KMS-11 (cell line): ENCODE measurements at regions not wholly inside any gene's neighbourhood (a gene's known extent, or its start where the extent isn't known, plus 50 kb on each side); places are given as distances from the start of the nearest gene placed in this dataset.

ENCODE experiments used
- H2AFZ ChIP-seq: fragments of 200-600 bp; sonication (generic); 2 replicates; pipeline ENCODE4 v1.6.1; 2016; ENCODE audit warnings: antibody characterized with exemption, mixed run types, low read depth
- H3K27ac ChIP-seq: fragments of 200-600 bp; sonication (generic); 2 replicates; pipeline ENCODE4 v1.6.1; 2016; ENCODE audit warnings: mild to moderate bottlenecking, mixed run types
- H3K27me3 ChIP-seq: fragments of 200-600 bp; sonication (generic); 2 replicates; pipeline ENCODE4 v1.6.1; 2017; ENCODE audit warnings: mild to moderate bottlenecking, low read depth, mixed run types, moderate library complexity; ENCODE audit not compliant: insufficient read depth
- H3K36me3 ChIP-seq: fragments of 200-600 bp; sonication (generic); 2 replicates; pipeline ENCODE4 v1.6.1; 2017; ENCODE audit warnings: mild to moderate bottlenecking, mixed run types; ENCODE audit not compliant: insufficient read depth
- H3K4me1 ChIP-seq: fragments of 200-600 bp; sonication (generic); 2 replicates; pipeline ENCODE4 v1.6.1; 2016; ENCODE audit warnings: mild to moderate bottlenecking, low read depth, mixed run types; ENCODE audit not compliant: poor library complexity, severe bottlenecking
- H3K4me2 ChIP-seq: fragments of 200-600 bp; sonication (generic); 2 replicates; pipeline ENCODE4 v1.7.0; 2016; ENCODE audit warnings: mild to moderate bottlenecking, mixed run types
- H3K4me3 ChIP-seq: fragments of 200-600 bp; sonication (generic); IDR thresholded peaks from 2 replicates; pipeline ENCODE4 v1.6.1; 2017; ENCODE audit warnings: low read depth, low read length, mixed read lengths; ENCODE audit not compliant: insufficient read depth
- H3K79me2 ChIP-seq: fragments of 200-600 bp; sonication (generic); 2 replicates; pipeline ENCODE4 v1.6.1; 2016; ENCODE audit warnings: low read depth, mixed run types; ENCODE audit not compliant: insufficient read depth
- H3K9ac ChIP-seq: fragments of 200-600 bp; sonication (generic); 2 replicates; pipeline ENCODE4 v1.6.1; 2016; ENCODE audit warnings: mild to moderate bottlenecking, mixed run types
- H4K20me1 ChIP-seq: fragments of 200-600 bp; sonication (generic); 2 replicates; pipeline ENCODE4 v1.6.1; 2016; ENCODE audit warnings: mild to moderate bottlenecking, mixed run types; ENCODE audit not compliant: insufficient read depth
- CTCF ChIP-seq: fragments of 200-600 bp; sonication (generic); conservative IDR thresholded peaks from 2 replicates; pipeline ENCODE4 v1.6.1; 2017; ENCODE audit warnings: low read depth, mild to moderate bottlenecking, antibody characterized with exemption, low read length, moderate library complexity, mixed read lengths

GRCh38 chr4:58553031-58553430, 1442.8 kb upstream of the IGFBP7 start:
- no peak for TF ChIP-seq CTCF

GRCh38 chr4:58551676-58552075, 1441.5 kb upstream of the IGFBP7 start:
- TF ChIP-seq CTCF, result no peak
- Histone ChIP-seq H3K36me3 (no peaks in the 10 kb centered on the region; the same call in 1 of the 2 replicates), H2AFZ (no peak overlapping the region), H3K79me2 (no peaks in the 10 kb centered on the region), H3K4me1 (no peaks in the 10 kb centered on the region), H3K4me2 (no peak overlapping the region), H3K4me3 (no peak overlapping the region), H3K27ac (no peak overlapping the region), H3K27me3 (no peaks in the 10 kb centered on the region), H4K20me1 (no peaks in the 10 kb centered on the region), H3K9ac (no peak overlapping the region)

More at GRCh38 chr4:58553031-58553430, 1442.8 kb upstream of the IGFBP7 start:
- Histone ChIP-seq H3K4me1 (no peaks in the 10 kb centered on the region), H3K36me3 (no peaks in the 10 kb centered on the region; the same call in 1 of the 2 replicates), H4K20me1 (no peaks in the 10 kb centered on the region), H3K4me3 (no peak overlapping the region), H3K9ac (no peak overlapping the region), H3K79me2 (no peaks in the 10 kb centered on the region), H3K27me3 (no peaks in the 10 kb centered on the region), H3K4me2 (no peak overlapping the region), H3K27ac (no peak overlapping the region), H2AFZ (no peak overlapping the region)

GRCh38 chr4:58543465-58543864, 1433.3 kb upstream of the IGFBP7 start:
- Histone ChIP-seq H3K9ac (no peak overlapping the region), H3K79me2 (no peaks in the 10 kb centered on the region), H3K27ac (no peak overlapping the region), H3K4me3 (no peak overlapping the region), H2AFZ (no peak overlapping the region), H4K20me1 (no peaks in the 10 kb centered on the region), H3K36me3 (no peaks in the 10 kb centered on the region), H3K4me1 (no peaks in the 10 kb centered on the region), H3K27me3 (no peaks in the 10 kb centered on the region), H3K4me2 (no peak overlapping the region)
- no peak for TF ChIP-seq CTCF

GRCh38 chr4:58541926-58542325, 1431.7 kb upstream of the IGFBP7 start:
- no peak for TF ChIP-seq CTCF
- no peak overlapping the region for H2AFZ ChIP-seq
- H3K79me2 ChIP-seq, result no peaks in the 10 kb centered on the region
- H3K27ac ChIP-seq, result no peak overlapping the region
- no peaks in the 10 kb centered on the region for H3K4me1 ChIP-seq
- H3K4me2 ChIP-seq, result no peak overlapping the region
- H4K20me1 ChIP-seq, result no peaks in the 10 kb centered on the region
- H3K27me3 ChIP-seq, result no peaks in the 10 kb centered on the region
- H3K9ac ChIP-seq, result no peak overlapping the region
- no peaks in the 10 kb centered on the region for H3K36me3 ChIP-seq
- H3K4me3 ChIP-seq, result no peak overlapping the region
